IPS-20b (cell line): ENCODE measurements at regions not wholly inside any gene's neighbourhood (a gene's known extent, or its start where the extent isn't known, plus 50 kb on each side); places are given as distances from the start of the nearest gene placed in this dataset.

Experiments used
- H3K27ac ChIP-seq: one replicate; pipeline ENCODE4 v1.5.1; 2013; ENCODE audit warnings: low read length
- H3K27me3 ChIP-seq: 2 replicates; pipeline ENCODE4 v1.6.1; 2013; ENCODE audit warnings: mild to moderate bottlenecking, low read length, inconsistent platforms; ENCODE audit not compliant: insufficient read depth
- H3K36me3 ChIP-seq: 2 replicates; pipeline ENCODE4 v1.6.1; 2013; ENCODE audit warnings: low read depth, mild to moderate bottlenecking, inconsistent platforms, low read length, moderate library complexity; ENCODE audit not compliant: insufficient read depth
- H3K4me1 ChIP-seq: 2 replicates; pipeline ENCODE4 v1.6.1; 2013; ENCODE audit warnings: mild to moderate bottlenecking, control low read depth, inconsistent platforms, low read length, moderate library complexity; ENCODE audit not compliant: insufficient read depth
- H3K4me3 ChIP-seq: 2 replicates; pipeline ENCODE4 v1.5.1; 2013; ENCODE audit warnings: mild to moderate bottlenecking, low read length, inconsistent platforms
- H3K9ac ChIP-seq: 2 replicates; pipeline ENCODE4 v1.6.1; 2013; ENCODE audit warnings: low read depth, mild to moderate bottlenecking, inconsistent platforms, low read length, moderate library complexity
- H3K9me3 ChIP-seq: 2 replicates; pipeline ENCODE4 v1.6.1; 2013; ENCODE audit warnings: mild to moderate bottlenecking, low read depth, low read length, inconsistent platforms; ENCODE audit not compliant: insufficient read depth

GRCh38 chr3:101104321-101104720, 111.1 kb upstream of the ABI3BP start:
- Histone ChIP-seq H3K9me3 (peaks cover 12% of the 10 kb centered on the region), H3K4me3 (no peak overlapping the region), H3K36me3 (no peaks in the 10 kb centered on the region), H3K4me1 (no peaks in the 10 kb centered on the region), H3K27me3 (no peaks in the 10 kb centered on the region), H3K9ac (no peak overlapping the region), H3K27ac (no peak overlapping the region)

GRCh38 chr3:101102678-101103296, 109.6 kb upstream of the ABI3BP start:
- no peak overlapping the region for H3K27ac ChIP-seq
- no peak overlapping the region for H3K4me3 ChIP-seq
- no peaks in the 10 kb centered on the region for H3K4me1 ChIP-seq
- H3K36me3 ChIP-seq = no peaks in the 10 kb centered on the region
- H3K27me3 ChIP-seq = no peaks in the 10 kb centered on the region
- peaks cover 7% of the 10 kb centered on the region for H3K9me3 ChIP-seq
- no peak overlapping the region for H3K9ac ChIP-seq

- H3K9ac ChIP-seq = no peak overlapping the region
Measured at GRCh38 chr3:101100361-101101009, 107.3 kb upstream of the ABI3BP start.

GRCh38 chr3:101099791-101100190, 106.6 kb upstream of the ABI3BP start:
- Histone ChIP-seq H3K4me3 (no peak overlapping the region), H3K36me3 (no peaks in the 10 kb centered on the region), H3K9ac (no peak overlapping the region), H3K27ac (no peak overlapping the region), H3K4me1 (no peaks in the 10 kb centered on the region), H3K27me3 (no peaks in the 10 kb centered on the region), H3K9me3 (no peaks in the 10 kb centered on the region; the same call in 1 of the 2 replicates)

More at GRCh38 chr3:101100361-101101009, 107.3 kb upstream of the ABI3BP start:
- H3K4me1 ChIP-seq = no peaks in the 10 kb centered on the region
- no peaks in the 10 kb centered on the region for H3K36me3 ChIP-seq
- no peaks in the 10 kb centered on the region; the same call in 1 of the 2 replicates for H3K9me3 ChIP-seq
- H3K27me3 ChIP-seq = no peaks in the 10 kb centered on the region
- no peak overlapping the region for H3K4me3 ChIP-seq
- H3K27ac ChIP-seq = no peak overlapping the region

GRCh38 chr3:101096444-101096843, 103.2 kb upstream of the ABI3BP start:
- no peaks in the 10 kb centered on the region for H3K36me3 ChIP-seq
- H3K9ac ChIP-seq = no peak overlapping the region
- H3K9me3 ChIP-seq = no peaks in the 10 kb centered on the region
- H3K4me3 ChIP-seq = no peak overlapping the region
- no peaks in the 10 kb centered on the region for H3K4me1 ChIP-seq
- H3K27me3 ChIP-seq = no peaks in the 10 kb centered on the region
- no peak overlapping the region for H3K27ac ChIP-seq

- no peaks in the 10 kb centered on the region for H3K9me3 ChIP-seq
- no peak overlapping the region for H3K9ac ChIP-seq
- no peaks in the 10 kb centered on the region for H3K36me3 ChIP-seq
- no peak overlapping the region for H3K4me3 ChIP-seq
- no peak overlapping the region for H3K27ac ChIP-seq
- H3K4me1 ChIP-seq = no peaks in the 10 kb centered on the region
- H3K27me3 ChIP-seq = no peaks in the 10 kb centered on the region
Measured at GRCh38 chr3:101095693-101096430, 102.6 kb upstream of the ABI3BP start.

GRCh38 chr3:101091489-101091888, 98.3 kb upstream of the ABI3BP start:
- H3K4me3 ChIP-seq = no peak overlapping the region
- H3K36me3 ChIP-seq = no peaks in the 10 kb centered on the region
- no peak overlapping the region for H3K9ac ChIP-seq
- H3K9me3 ChIP-seq = no peaks in the 10 kb centered on the region
- H3K27ac ChIP-seq = no peak overlapping the region
- H3K4me1 ChIP-seq = no peaks in the 10 kb centered on the region
- no peaks in the 10 kb centered on the region for H3K27me3 ChIP-seq

- no peak overlapping the region for H3K27ac ChIP-seq
- H3K36me3 ChIP-seq = no peaks in the 10 kb centered on the region
- no peaks in the 10 kb centered on the region for H3K9me3 ChIP-seq
- no peaks in the 10 kb centered on the region for H3K4me1 ChIP-seq
- no peaks in the 10 kb centered on the region for H3K27me3 ChIP-seq
- no peak overlapping the region for H3K4me3 ChIP-seq
- no peak overlapping the region for H3K9ac ChIP-seq
Measured at GRCh38 chr3:101085752-101086151, 92.5 kb upstream of the ABI3BP start.

- Histone ChIP-seq H3K4me3 (no peak overlapping the region), H3K27me3 (no peaks in the 10 kb centered on the region), H3K4me1 (no peaks in the 10 kb centered on the region), H3K27ac (no peak overlapping the region), H3K9ac (no peak overlapping the region), H3K36me3 (no peaks in the 10 kb centered on the region), H3K9me3 (no peaks in the 10 kb centered on the region)
Measured at GRCh38 chr3:101084404-101084803, 91.2 kb upstream of the ABI3BP start.

GRCh38 chr3:101081999-101082398, 88.8 kb upstream of the ABI3BP start:
- Histone ChIP-seq H3K9me3 (no peaks in the 10 kb centered on the region), H3K27ac (no peak overlapping the region), H3K4me3 (no peak overlapping the region), H3K9ac (no peak overlapping the region), H3K4me1 (no peaks in the 10 kb centered on the region), H3K36me3 (no peaks in the 10 kb centered on the region), H3K27me3 (no peaks in the 10 kb centered on the region)

GRCh38 chr3:101081446-101081845, 88.2 kb upstream of the ABI3BP start:
- Histone ChIP-seq H3K4me1 (no peaks in the 10 kb centered on the region), H3K27me3 (no peaks in the 10 kb centered on the region), H3K27ac (no peak overlapping the region), H3K9me3 (no peaks in the 10 kb centered on the region), H3K36me3 (no peaks in the 10 kb centered on the region), H3K9ac (no peak overlapping the region), H3K4me3 (no peak overlapping the region)
